Mammary epithelial cell (primary cell): ENCODE measurements at regions not wholly inside any gene's neighbourhood (a gene's known extent, or its start where the extent isn't known, plus 50 kb on each side); places are given as distances from the start of the nearest gene placed in this dataset.

ENCODE experiments used
- CTCF ChIP-seq, 2 donors: IDR thresholded peaks in 1 of 2; conservative IDR thresholded peaks in 1 of 2; 2 replicates each; pipeline ENCODE4 v1.5.1; 2011 to 2012; ENCODE audit warnings: inconsistent platforms in 2 of 2, low read length in 2 of 2, mild to moderate bottlenecking in 2 of 2, control low read depth in 1 of 2, low read depth in 1 of 2; ENCODE audit not compliant: insufficient read depth in 1 of 2; ENCODE audit errors: extremely low read depth in 1 of 2
- EZH2 ChIP-seq: IDR thresholded peaks from 2 replicates; pipeline ENCODE4 v1.6.1; 2012; ENCODE audit warnings: low read length, inconsistent platforms, borderline replicate concordance

GRCh38 chrX:145716226-145716625 is 101.4 kb upstream of the SLITRK2 start:
- TF ChIP-seq CTCF (conservative IDR thresholded peaks at IDR 0.05 in 1 of 2, IDR thresholded peaks at IDR 0.05 in 1 of 2; ENCODE audit: extremely low read depth in 1 of 2, insufficient read depth in 1 of 2, low read depth in 1 of 2, low read length in 2 of 2): no peak
- no peak for TF ChIP-seq EZH2
